ENCODE measurements at regions not wholly inside any gene's neighbourhood (a gene's known extent, or its start where the extent isn't known, plus 50 kb on each side); places are given as distances from the start of the nearest gene placed in this dataset.

- WGBS, 2 experiments (ENCODE audit: low coverage in 1 of 2, low lambda C conversion rate in 2 of 2, missing lambda C conversion rate in 2 of 2) = 37 to 54% methylated on average over 1 of the region's 1 CpG
- in situ Hi-C loops (cut with MboI) = no loop called here
- Histone ChIP-seq H3K9ac (no peak overlapping the region), H4K20me1 (ENCODE audit: insufficient read depth) (no peaks in the 10 kb centered on the region), H3K4me1 (ENCODE audit: insufficient read depth) (no peaks in the 10 kb centered on the region), H3K4me2 (ENCODE audit: unreplicated experiment) (no peak overlapping the region), H3K9me2 (ENCODE audit: insufficient read depth) (no peaks in the 10 kb centered on the region), H3K27me3 (replicated peaks; ENCODE audit: insufficient read depth) (no peaks in the 10 kb centered on the region), H3F3A (ENCODE audit: insufficient read depth) (no peaks in the 10 kb centered on the region), H3K79me2 (ENCODE audit: insufficient read depth) (no peaks in the 10 kb centered on the region), H3K36me3 (ENCODE audit: low read depth) (no peaks in the 10 kb centered on the region), H3K9me3 (ENCODE audit: low read depth) (no peaks in the 10 kb centered on the region), H3K27ac (no peak overlapping the region), H2AFZ (no peak overlapping the region), H3K4me3 (no peak overlapping the region)
- no peak for DNase-seq
- no peak for TF ChIP-seq EZH2 (IDR thresholded peaks at IDR 0.05; ENCODE audit: insufficient read depth, poor library complexity, severe bottlenecking)
- no peak for TF ChIP-seq EZH2phosphoT487 (IDR thresholded peaks at IDR 0.05; ENCODE audit: insufficient read depth, low read depth)
Observed at GRCh38 chrX:124594017-124594651, 247.8 kb downstream of the SH2D1A start.

- Histone ChIP-seq H3K79me2 (ENCODE audit: insufficient read depth) (no peaks in the 10 kb centered on the region), H3K4me3 (no peak overlapping the region), H3K36me3 (ENCODE audit: low read depth) (no peaks in the 10 kb centered on the region), H3K4me2 (ENCODE audit: unreplicated experiment) (no peak overlapping the region), H3K4me1 (ENCODE audit: insufficient read depth) (no peaks in the 10 kb centered on the region), H3K27me3 (replicated peaks; ENCODE audit: insufficient read depth) (no peaks in the 10 kb centered on the region), H3K9ac (no peak overlapping the region), H3F3A (ENCODE audit: insufficient read depth) (no peaks in the 10 kb centered on the region), H4K20me1 (ENCODE audit: insufficient read depth) (no peaks in the 10 kb centered on the region), H3K27ac (no peak overlapping the region), H3K9me3 (ENCODE audit: low read depth) (no peaks in the 10 kb centered on the region), H3K9me2 (ENCODE audit: insufficient read depth) (no peaks in the 10 kb centered on the region), H2AFZ (no peak overlapping the region)
- in situ Hi-C loops (cut with MboI) = no loop called here
- DNase-seq = no peak
- no peak for TF ChIP-seq EZH2 (IDR thresholded peaks at IDR 0.05; ENCODE audit: insufficient read depth, poor library complexity, severe bottlenecking)
- no peak for TF ChIP-seq EZH2phosphoT487 (IDR thresholded peaks at IDR 0.05; ENCODE audit: insufficient read depth, low read depth)
- 76 to 94% methylated on average over 1 of the region's 1 CpG for WGBS, 2 experiments (ENCODE audit: low coverage in 1 of 2, low lambda C conversion rate in 2 of 2, missing lambda C conversion rate in 2 of 2)
Observed at GRCh38 chrX:124605511-124605910, 259.1 kb downstream of the SH2D1A start.

DNA sequence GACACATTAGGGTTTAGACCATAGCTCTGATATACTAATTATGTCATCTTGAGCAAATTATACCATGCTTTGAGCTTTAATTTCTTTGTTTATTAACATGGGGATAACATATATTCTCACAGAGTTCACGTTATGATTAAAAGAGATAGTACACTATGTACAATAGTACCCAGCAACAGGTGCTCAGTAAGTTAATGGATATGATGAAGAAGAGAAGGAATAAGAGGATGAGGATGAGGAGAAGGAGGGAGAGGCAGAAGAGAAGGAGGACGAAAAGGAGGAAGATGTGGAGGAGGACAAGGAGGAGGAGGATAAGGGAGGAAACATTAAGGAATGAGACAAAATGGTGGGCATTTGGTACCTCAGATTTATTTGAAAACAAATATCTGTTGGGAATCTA is 260.4 kb downstream of the SH2D1A start:
- H3K9me3 ChIP-seq (ENCODE audit: low read depth) = no peaks in the 10 kb centered on the region
- no peak overlapping the region for H3K4me2 ChIP-seq (ENCODE audit: unreplicated experiment)
- 24% methylated on average over 2 of the region's 2 CpGs for WGBS, 2 experiments (ENCODE audit: low coverage in 1 of 2, low lambda C conversion rate in 2 of 2, missing lambda C conversion rate in 2 of 2)
- no peaks in the 10 kb centered on the region for H3K79me2 ChIP-seq (ENCODE audit: insufficient read depth)
- no peaks in the 10 kb centered on the region for H3K4me1 ChIP-seq (ENCODE audit: insufficient read depth)
- DNase-seq = no peak
- H4K20me1 ChIP-seq (ENCODE audit: insufficient read depth) = no peaks in the 10 kb centered on the region
- TF ChIP-seq EZH2 (IDR thresholded peaks at IDR 0.05; ENCODE audit: insufficient read depth, poor library complexity, severe bottlenecking) (no peak), EZH2phosphoT487 (IDR thresholded peaks at IDR 0.05; ENCODE audit: insufficient read depth, low read depth) (no peak)
- H3F3A ChIP-seq (ENCODE audit: insufficient read depth) = no peaks in the 10 kb centered on the region
- no peaks in the 10 kb centered on the region for H3K36me3 ChIP-seq (ENCODE audit: low read depth)
- H3K9ac ChIP-seq = no peak overlapping the region
- no peaks in the 10 kb centered on the region for H3K9me2 ChIP-seq (ENCODE audit: insufficient read depth)
- in situ Hi-C loops (cut with MboI) = no loop called here
- no peak overlapping the region for H2AFZ ChIP-seq
- H3K27ac ChIP-seq = no peak overlapping the region
- H3K4me3 ChIP-seq = no peak overlapping the region
- H3K27me3 ChIP-seq (replicated peaks; ENCODE audit: insufficient read depth) = no peaks in the 10 kb centered on the region

DNA sequence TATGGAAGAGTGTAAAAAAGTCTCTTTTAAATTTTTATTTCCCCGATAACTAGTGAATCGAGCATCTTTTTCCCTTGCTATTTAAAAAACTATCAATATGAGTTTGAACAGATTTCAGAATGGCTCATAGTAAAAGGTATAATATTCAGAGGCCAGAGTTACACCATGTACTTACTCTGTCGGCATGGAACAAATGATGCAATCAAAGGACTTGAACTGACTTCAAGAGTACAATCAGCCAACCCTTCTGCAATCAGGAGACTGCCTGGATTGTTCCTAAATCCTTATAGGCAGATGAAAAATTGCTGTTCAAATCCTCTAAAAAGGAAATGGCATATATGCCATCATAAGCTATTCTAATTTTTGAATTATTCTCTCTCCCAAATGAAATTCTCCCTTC is 273.3 kb downstream of the SH2D1A start:
- H3K4me2 ChIP-seq (ENCODE audit: unreplicated experiment) = no peak overlapping the region
- H3K27me3 ChIP-seq (replicated peaks; ENCODE audit: insufficient read depth) = no peaks in the 10 kb centered on the region
- H2AFZ ChIP-seq = no peak overlapping the region
- no peaks in the 10 kb centered on the region for H3K4me1 ChIP-seq (ENCODE audit: insufficient read depth)
- no peaks in the 10 kb centered on the region for H3K36me3 ChIP-seq (ENCODE audit: low read depth)
- H4K20me1 ChIP-seq (ENCODE audit: insufficient read depth) = no peaks in the 10 kb centered on the region
- no peak overlapping the region for H3K27ac ChIP-seq
- TF ChIP-seq EZH2 (IDR thresholded peaks at IDR 0.05; ENCODE audit: insufficient read depth, poor library complexity, severe bottlenecking) (no peak), EZH2phosphoT487 (IDR thresholded peaks at IDR 0.05; ENCODE audit: insufficient read depth, low read depth) (no peak)
- no peaks in the 10 kb centered on the region for H3F3A ChIP-seq (ENCODE audit: insufficient read depth)
- 3 to 12% methylated on average over 3 of the region's 3 CpGs for WGBS, 2 experiments (ENCODE audit: low coverage in 1 of 2, low lambda C conversion rate in 2 of 2, missing lambda C conversion rate in 2 of 2)
- peak; percentile 0 for DNase-seq
- H3K9ac ChIP-seq = no peak overlapping the region
- in situ Hi-C loops (cut with MboI) = no loop called here
- H3K79me2 ChIP-seq (ENCODE audit: insufficient read depth) = no peaks in the 10 kb centered on the region
- H3K9me3 ChIP-seq (ENCODE audit: low read depth) = no peaks in the 10 kb centered on the region
- H3K4me3 ChIP-seq = no peak overlapping the region
- H3K9me2 ChIP-seq (ENCODE audit: insufficient read depth) = no peaks in the 10 kb centered on the region

DNA sequence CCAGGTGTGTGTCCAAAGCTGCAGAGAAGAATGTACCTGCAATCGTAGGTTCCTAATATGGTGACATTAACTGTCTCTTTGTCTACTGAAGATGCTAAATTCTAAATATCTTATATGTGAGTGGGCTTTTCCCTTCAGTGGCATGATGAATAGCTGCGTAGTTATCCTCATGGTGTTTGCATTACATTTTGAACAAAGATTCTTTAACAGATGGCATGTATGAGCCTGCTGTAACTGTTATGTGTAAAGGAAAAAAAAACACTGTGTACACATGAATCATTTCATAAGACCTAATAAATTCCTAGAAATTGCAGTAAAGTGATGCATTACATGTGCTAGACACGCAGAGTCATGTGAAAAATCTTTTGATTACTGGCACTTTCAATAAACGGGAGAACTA is 288.0 kb downstream of the SH2D1A start:
- H3K36me3 ChIP-seq (ENCODE audit: low read depth) = no peaks in the 10 kb centered on the region
- H4K20me1 ChIP-seq (ENCODE audit: insufficient read depth) = no peaks in the 10 kb centered on the region
- H3K4me3 ChIP-seq = no peak overlapping the region
- no peaks in the 10 kb centered on the region for H3K9me2 ChIP-seq (ENCODE audit: insufficient read depth)
- WGBS, 2 experiments (ENCODE audit: low coverage in 1 of 2, low lambda C conversion rate in 2 of 2, missing lambda C conversion rate in 2 of 2) = 50 to 56% methylated on average over 4 of the region's 4 CpGs
- H3K4me1 ChIP-seq (ENCODE audit: insufficient read depth) = no peaks in the 10 kb centered on the region
- no peak overlapping the region for H2AFZ ChIP-seq
- no peaks in the 10 kb centered on the region for H3K79me2 ChIP-seq (ENCODE audit: insufficient read depth)
- H3K9ac ChIP-seq = no peak overlapping the region
- H3K27ac ChIP-seq = no peak overlapping the region
- H3K4me2 ChIP-seq (ENCODE audit: unreplicated experiment) = no peak overlapping the region
- TF ChIP-seq EZH2phosphoT487 (IDR thresholded peaks at IDR 0.05; ENCODE audit: insufficient read depth, low read depth) (no peak), EZH2 (IDR thresholded peaks at IDR 0.05; ENCODE audit: insufficient read depth, poor library complexity, severe bottlenecking) (no peak)
- H3K27me3 ChIP-seq (replicated peaks; ENCODE audit: insufficient read depth) = no peaks in the 10 kb centered on the region
- H3K9me3 ChIP-seq (ENCODE audit: low read depth) = no peaks in the 10 kb centered on the region
- in situ Hi-C loops (cut with MboI) = no loop called here
- DNase-seq = no peak
- no peaks in the 10 kb centered on the region for H3F3A ChIP-seq (ENCODE audit: insufficient read depth)

Measured in GM23248 (cell line).